Caco-2 (cell line): ENCODE measurements at regions not wholly inside any gene's neighbourhood (a gene's known extent, or its start where the extent isn't known, plus 50 kb on each side); places are given as distances from the start of the nearest gene placed in this dataset.
"Not testable (repeated sequence)": the region's sequence is repeated elsewhere in the genome, so short reads cannot be mapped to it uniquely, and the experiment has no call there.

Experiments used
- BruUV-seq: library from RNA; stranded (reverse); fragments of 400-500 nt; replicated peaks from 2 replicates; lab custom pipeline; 2021; lab: Mats Ljungman, UMichigan
- CTCF ChIA-PET: fragments of 300-600 bp; sonication (Branson Sonifier 250); formaldehyde crosslinking; loops from one replicate; lab custom pipeline; 2022; ENCODE audit warnings: antibody characterized with exemption; lab: Charles Lee
- POLR2A ChIA-PET: fragments of 300-600 bp; sonication (Branson Sonifier 250); formaldehyde crosslinking; loops from one replicate; lab custom pipeline; 2022; ENCODE audit warnings: antibody characterized with exemption; lab: Charles Lee
- DNase-seq, 2 experiments: peaks; one replicate each; pipeline versions ENCODE4 v3.0.0 to v3.0.0-alpha.2; 2020 to 2022
- H3K27me3 ChIP-seq: replicated peaks from 2 replicates; pipeline ENCODE4 v1.6.0; 2011; ENCODE audit warnings: low read length; ENCODE audit not compliant: control insufficient read depth, insufficient read depth
- H3K36me3 ChIP-seq: 2 replicates; pipeline ENCODE4 v1.5.1; 2011; ENCODE audit warnings: low read length; ENCODE audit not compliant: control insufficient read depth, insufficient read depth
- H3K4me1 ChIP-seq: fragments of 250-450 bp; sonication (Bioruptor Pico); 2 replicates; pipeline ENCODE4 v1.5.1; 2020; ENCODE audit warnings: mild to moderate bottlenecking
- H3K4me3 ChIP-seq: 2 replicates; pipeline ENCODE4 v1.5.1; 2011; ENCODE audit warnings: low read depth, mild to moderate bottlenecking, control low read depth, low read length
- H3K9me3 ChIP-seq: fragments of 250-450 bp; sonication (Bioruptor Pico); 2 replicates; pipeline ENCODE4 v1.5.1; 2020; ENCODE audit warnings: mild to moderate bottlenecking, moderate library complexity
- H3K27ac Mint-ChIP-seq: one replicate; pipeline ENCODE4 v1.8.0; 2022; ENCODE audit warnings: mixed read lengths; ENCODE audit not compliant: unreplicated experiment
- H3K27me3 Mint-ChIP-seq: one replicate; pipeline ENCODE4 v1.8.0; 2022; ENCODE audit warnings: mixed read lengths; ENCODE audit not compliant: insufficient read depth, unreplicated experiment
- H3K36me3 Mint-ChIP-seq: one replicate; pipeline ENCODE4 v1.8.0; 2022; ENCODE audit warnings: mild to moderate bottlenecking, mixed read lengths; ENCODE audit not compliant: insufficient read depth, unreplicated experiment
- H3K4me1 Mint-ChIP-seq: one replicate; pipeline ENCODE4 v1.8.0; 2022; ENCODE audit warnings: low read depth, mixed read lengths; ENCODE audit not compliant: unreplicated experiment
- H3K4me3 Mint-ChIP-seq: one replicate; pipeline ENCODE4 v1.8.0; 2022; ENCODE audit warnings: mild to moderate bottlenecking, moderate library complexity, mixed read lengths; ENCODE audit not compliant: unreplicated experiment
- H3K9me3 Mint-ChIP-seq: one replicate; pipeline ENCODE4 v1.8.0; 2022; ENCODE audit warnings: mixed read lengths; ENCODE audit not compliant: unreplicated experiment
- CTCF ChIP-seq, 2 experiments: fragments of 200-600 bp in 1 of 2; IDR thresholded peaks; 1 replicate in 1 of 2; 2 replicates in 1 of 2; pipeline versions ENCODE4 v1.5.1 to v1.8.0; 2011 to 2022; ENCODE audit warnings: antibody characterized with exemption in 1 of 2, control low read depth in 1 of 2, inconsistent platforms in 1 of 2, low read depth in 1 of 2, low read length in 1 of 2, mild to moderate bottlenecking in 1 of 2, moderate library complexity in 1 of 2; ENCODE audit not compliant: insufficient read depth in 1 of 2, severe bottlenecking in 1 of 2, unreplicated experiment in 1 of 2
- intact Hi-C: fragments of 100-400 bp; cut with micrococcal nuclease; formaldehyde crosslinking; loops from one replicate; pipeline ENCODE4 v1.10.0; 2022; ENCODE audit not compliant: unreplicated experiment

DNA sequence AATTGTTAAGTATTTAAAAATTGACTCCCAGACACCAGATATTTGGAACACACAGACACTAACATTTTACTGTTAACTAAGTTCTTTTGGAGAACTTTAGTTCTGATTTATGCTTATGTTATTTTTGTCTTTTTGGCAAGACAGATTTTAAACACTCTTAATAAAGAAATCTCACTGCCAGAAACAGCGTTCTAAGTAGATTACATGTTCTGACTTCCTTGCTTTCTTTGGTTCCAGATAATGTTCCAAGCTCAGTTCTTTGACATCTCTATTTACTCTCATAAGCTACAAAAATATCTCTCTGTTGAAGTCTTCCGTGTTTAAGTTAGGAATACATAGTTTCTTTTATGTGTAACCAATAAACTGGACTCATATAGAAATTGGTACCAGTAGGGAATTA is 1699.6 kb downstream of the OTOL1 start:
- TF ChIP-seq CTCF (IDR thresholded peaks at IDR 0.05; ENCODE audit: insufficient read depth in 1 of 2, low read depth in 1 of 2, low read length in 1 of 2, severe bottlenecking in 1 of 2, unreplicated experiment in 1 of 2) = no peak
- intact Hi-C loops = no loop called here
- Histone ChIP-seq H3K27me3 (no peaks in the 10 kb centered on the region), H3K36me3 (no peaks in the 10 kb centered on the region), H3K9me3 (no peaks in the 10 kb centered on the region), H3K4me1 (no peaks in the 10 kb centered on the region), H3K4me3 (no peak overlapping the region)
- BruUV-seq = no TSS peak
- Mint-ChIP-seq H3K4me3 (no peak overlapping the region), H3K27ac (no peak overlapping the region), H3K36me3 (no peaks in the 10 kb centered on the region), H3K27me3 (no peaks in the 10 kb centered on the region), H3K9me3 (no peaks in the 10 kb centered on the region), H3K4me1 (no peaks in the 10 kb centered on the region)
- POLR2A ChIA-PET = no interaction called here
- DNase-seq = no peak
- CTCF ChIA-PET = no interaction called here

GRCh38 chr3:163185721-163186350 is 1689.2 kb downstream of the OTOL1 start:
- H3K9me3 ChIP-seq = no peaks in the 10 kb centered on the region
- Mint-ChIP-seq H3K36me3 (no peaks in the 10 kb centered on the region), H3K27ac (no peak overlapping the region), H3K4me1 (no peaks in the 10 kb centered on the region), H3K27me3 (no peaks in the 10 kb centered on the region), H3K9me3 (no peaks in the 10 kb centered on the region), H3K4me3 (no peak overlapping the region)
- no peaks in the 10 kb centered on the region for H3K36me3 ChIP-seq
- intact Hi-C loops = no loop called here
- ChIA-PET POLR2A (no interaction called here), CTCF (no interaction called here)
- TF ChIP-seq CTCF (IDR thresholded peaks at IDR 0.05; ENCODE audit: insufficient read depth in 1 of 2, low read depth in 1 of 2, low read length in 1 of 2, severe bottlenecking in 1 of 2, unreplicated experiment in 1 of 2) = no peak
- no peaks in the 10 kb centered on the region for H3K4me1 ChIP-seq
- H3K4me3 ChIP-seq = no peak overlapping the region
- no peak for DNase-seq
- no peaks in the 10 kb centered on the region for H3K27me3 ChIP-seq
- BruUV-seq = no TSS peak

DNA sequence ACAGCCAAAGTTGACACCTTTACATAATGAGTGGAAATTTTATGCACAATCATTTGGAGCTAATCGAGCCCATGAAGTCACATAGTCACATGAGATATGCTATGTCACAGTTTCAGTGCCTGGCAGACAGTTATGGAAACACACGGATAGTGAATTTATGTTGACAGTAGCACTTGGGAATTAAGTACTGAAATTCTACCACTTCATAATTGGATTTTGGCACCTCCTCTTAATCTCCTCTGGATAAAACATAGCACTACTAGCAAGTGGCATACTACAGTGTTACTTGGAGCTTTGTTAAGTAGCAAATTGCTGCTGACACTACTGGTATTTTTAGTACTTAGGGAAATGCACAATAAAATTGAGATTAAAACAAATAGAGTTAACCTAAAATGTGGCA is 1679.4 kb downstream of the OTOL1 start:
- Mint-ChIP-seq H3K27ac (no peak overlapping the region), H3K36me3 (no peaks in the 10 kb centered on the region), H3K4me1 (no peaks in the 10 kb centered on the region), H3K27me3 (no peaks in the 10 kb centered on the region), H3K9me3 (peaks cover 10% of the 10 kb centered on the region), H3K4me3 (no peak overlapping the region)
- no peaks in the 10 kb centered on the region for H3K4me1 ChIP-seq
- POLR2A ChIA-PET = no interaction called here
- CTCF ChIA-PET = no interaction called here
- DNase-seq = no peak
- intact Hi-C loops = no loop called here
- no peak for TF ChIP-seq CTCF (IDR thresholded peaks at IDR 0.05; ENCODE audit: insufficient read depth in 1 of 2, low read depth in 1 of 2, low read length in 1 of 2, severe bottlenecking in 1 of 2, unreplicated experiment in 1 of 2)
- no peaks in the 10 kb centered on the region for H3K27me3 ChIP-seq
- BruUV-seq = no TSS peak
- no peaks in the 10 kb centered on the region for H3K9me3 ChIP-seq
- H3K4me3 ChIP-seq = no peak overlapping the region
- H3K36me3 ChIP-seq = no peaks in the 10 kb centered on the region

GRCh38 chr3:163172513-163172912 is 1675.9 kb downstream of the OTOL1 start:
- POLR2A ChIA-PET, DNase-seq, H3K4me3 Mint-ChIP-seq, CTCF ChIA-PET, H3K4me1 ChIP-seq, H3K9me3 ChIP-seq, H3K36me3 Mint-ChIP-seq, H3K36me3 ChIP-seq, intact Hi-C loops, H3K27me3 ChIP-seq, H3K4me1 Mint-ChIP-seq, H3K27me3 Mint-ChIP-seq, H3K4me3 ChIP-seq, H3K27ac Mint-ChIP-seq, BruUV-seq: not testable (repeated sequence)
- H3K9me3 Mint-ChIP-seq = peaks cover 10% of the 10 kb centered on the region
